ENCODE measurements at regions not wholly inside any gene's neighbourhood (a gene's known extent, or its start where the extent isn't known, plus 50 kb on each side); places are given as distances from the start of the nearest gene placed in this dataset.

- Mint-ChIP-seq H3K27ac (no peak overlapping the region), H3K4me3 (no peak overlapping the region), H3K9me3 (peaks cover 0 to 2% of the 10 kb centered on the region in 2 experiments; a peak in 1 of 5 replicates), H3K36me3 (ENCODE audit: insufficient read depth in 1 of 3, low read depth in 3 of 3) (peaks cover 0 to 3% (median 0%) of the 10 kb centered on the region in 3 experiments; a peak in 2 of 7 replicates), H3K4me1 (no peaks in the 10 kb centered on the region), H3K27me3 (ENCODE audit: low read depth) (no peaks in the 10 kb centered on the region; the same call in 1 of the 2 replicates)
- no peak for TF ChIP-seq CTCF (conservative IDR thresholded peaks at IDR 0.05)
- Histone ChIP-seq H3K23me2 (ENCODE audit: insufficient read length, low read depth, low read length, poor library complexity, severe bottlenecking) (no peaks in the 10 kb centered on the region), H3K79me2 (ENCODE audit: insufficient read depth, low read length) (no peaks in the 10 kb centered on the region), H3K79me1 (ENCODE audit: insufficient read depth, low read depth, low read length, poor library complexity, severe bottlenecking) (no peaks in the 10 kb centered on the region), H4K8ac (replicated peaks; ENCODE audit: insufficient read length, low read depth, low read length) (no peak overlapping the region), H2BK120ac (ENCODE audit: low read depth, low read length, poor library complexity, severe bottlenecking) (no peak overlapping the region), H4K20me1 (ENCODE audit: control insufficient read depth, insufficient read depth, insufficient read length) (no peaks in the 10 kb centered on the region), H2AFZ (ENCODE audit: low read length) (no peak overlapping the region), H2AK5ac (ENCODE audit: insufficient read length, low read length) (no peak overlapping the region), H3K9me3 (ENCODE audit: control insufficient read depth, low read depth, low read length) (no peaks in the 10 kb centered on the region), H3K14ac (ENCODE audit: insufficient read depth, low read length) (no peak overlapping the region), H4K5ac (ENCODE audit: insufficient read length, low read depth, low read length) (no peak overlapping the region), H2BK12ac (ENCODE audit: insufficient read length, low read depth, low read length) (no peak overlapping the region), H3K4ac (ENCODE audit: low read depth, low read length) (no peak overlapping the region), H3K9ac (ENCODE audit: extremely low read depth, insufficient read length, low read length) (no peak overlapping the region), H3T11ph (ENCODE audit: low read length) (no peak overlapping the region), H3K18ac (ENCODE audit: insufficient read length, low read depth, low read length) (no peak overlapping the region), H2BK20ac (ENCODE audit: low read depth, low read length, poor library complexity, severe bottlenecking) (no peak overlapping the region), H3K56ac (ENCODE audit: insufficient read length, low read depth, low read length) (no peak overlapping the region), H3K23ac (ENCODE audit: insufficient read length, low read depth, low read length) (no peak overlapping the region), H3K4me2 (ENCODE audit: insufficient read depth, insufficient read length, low read length) (no peak overlapping the region), H3K27ac (ENCODE audit: insufficient read length, low read depth, low read length) (no peak overlapping the region), H2BK15ac (ENCODE audit: low read depth, low read length) (no peak overlapping the region), H3K27me3 (ENCODE audit: insufficient read depth, low read length) (no peaks in the 10 kb centered on the region), H4K91ac (ENCODE audit: insufficient read length, low read depth, low read length) (no peak overlapping the region), H3K4me1 (ENCODE audit: insufficient read depth, low read length) (no peaks in the 10 kb centered on the region), H2BK5ac (ENCODE audit: insufficient read length, low read length) (no peak overlapping the region)
- WGBS (ENCODE audit: extremely low coverage, insufficient read length, low lambda C conversion rate): no CpG with 5 or more reads among the region's 4 CpGs
- DNase-seq: no peak
These were observed 868.5 kb downstream of the RNF144A start for GRCh38 chr2:7785700-7786099.

Data from H9 (cell line).